Adrenal gland (tissue), 5 donors: ENCODE measurements at regions not wholly inside any gene's neighbourhood (a gene's known extent, or its start where the extent isn't known, plus 50 kb on each side); places are given as distances from the start of the nearest gene placed in this dataset.

Experiments used
- POLR2A ChIP-seq, 2 donors: fragments of 450-650 bp; IDR thresholded peaks; one replicate each; pipeline ENCODE4 v1.6.1; 2017; ENCODE audit warnings: antibody characterized with exemption in 2 of 2, mild to moderate bottlenecking in 2 of 2, moderate library complexity in 1 of 2
- TF ChIP-seq, protein P1 (sequence below), 6 experiments: fragments of 450-650 bp in 4 of 6; fragments of 200-600 bp in 2 of 6; sonication (generic) in 1 of 6; IDR thresholded peaks; 1 replicate in 5 of 6; 2 replicates in 1 of 6; pipeline versions ENCODE4 v1.5.1 to v1.8.0; 2016 to 2021; ENCODE audit warnings: antibody characterized with exemption in 6 of 6, mild to moderate bottlenecking in 2 of 6, moderate library complexity in 1 of 6
- donor health status: DM: no; HTN: no; CAD: no.

DNA sequence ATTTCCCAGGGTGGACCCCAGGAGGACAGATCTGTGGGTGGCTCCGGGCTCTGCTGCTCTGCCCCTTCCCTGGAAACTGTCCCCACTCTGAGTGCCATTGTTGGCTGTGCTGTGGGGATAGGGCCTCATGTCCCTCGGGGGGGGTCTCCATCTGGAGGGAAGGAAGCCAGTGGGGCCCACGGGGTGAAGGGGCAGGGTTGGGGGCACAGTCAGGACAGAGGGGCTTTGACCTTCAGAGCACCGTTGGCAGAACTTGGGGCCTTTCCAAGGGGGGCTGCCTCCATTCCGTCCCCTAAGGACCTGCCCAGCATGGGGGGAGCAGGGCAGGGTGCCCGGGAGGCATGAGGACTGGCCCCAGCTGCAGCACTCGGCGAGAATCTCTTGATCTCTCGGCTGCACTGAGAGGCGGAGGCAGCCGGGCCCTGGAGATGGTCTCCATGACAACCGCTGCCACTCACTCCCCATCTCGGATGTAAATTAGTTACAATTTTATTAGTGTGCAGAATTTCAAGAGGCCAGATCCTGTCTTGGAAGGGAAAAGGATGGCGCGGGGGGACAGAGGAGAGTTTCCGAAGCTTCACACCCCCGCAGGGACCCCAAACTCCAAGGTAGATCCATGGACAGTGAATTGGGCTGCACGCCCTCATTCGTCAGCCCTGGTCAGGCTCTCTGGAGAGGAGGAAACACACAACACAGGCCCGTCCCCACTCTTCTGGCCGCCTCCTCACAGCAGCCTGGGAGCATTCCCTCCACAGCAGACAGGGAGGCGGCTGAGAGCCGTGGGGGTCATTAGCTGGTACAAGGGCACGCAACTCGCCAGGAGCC, 216.2 kb upstream of the IER5L start:
- TF ChIP-seq, protein P1, sequence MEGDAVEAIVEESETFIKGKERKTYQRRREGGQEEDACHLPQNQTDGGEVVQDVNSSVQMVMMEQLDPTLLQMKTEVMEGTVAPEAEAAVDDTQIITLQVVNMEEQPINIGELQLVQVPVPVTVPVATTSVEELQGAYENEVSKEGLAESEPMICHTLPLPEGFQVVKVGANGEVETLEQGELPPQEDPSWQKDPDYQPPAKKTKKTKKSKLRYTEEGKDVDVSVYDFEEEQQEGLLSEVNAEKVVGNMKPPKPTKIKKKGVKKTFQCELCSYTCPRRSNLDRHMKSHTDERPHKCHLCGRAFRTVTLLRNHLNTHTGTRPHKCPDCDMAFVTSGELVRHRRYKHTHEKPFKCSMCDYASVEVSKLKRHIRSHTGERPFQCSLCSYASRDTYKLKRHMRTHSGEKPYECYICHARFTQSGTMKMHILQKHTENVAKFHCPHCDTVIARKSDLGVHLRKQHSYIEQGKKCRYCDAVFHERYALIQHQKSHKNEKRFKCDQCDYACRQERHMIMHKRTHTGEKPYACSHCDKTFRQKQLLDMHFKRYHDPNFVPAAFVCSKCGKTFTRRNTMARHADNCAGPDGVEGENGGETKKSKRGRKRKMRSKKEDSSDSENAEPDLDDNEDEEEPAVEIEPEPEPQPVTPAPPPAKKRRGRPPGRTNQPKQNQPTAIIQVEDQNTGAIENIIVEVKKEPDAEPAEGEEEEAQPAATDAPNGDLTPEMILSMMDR (IDR thresholded peaks at IDR 0.05), result no peak
- TF ChIP-seq POLR2A (IDR thresholded peaks at IDR 0.05), result no peak
